G401.6 (cell line): ENCODE measurements at regions not wholly inside any gene's neighbourhood (a gene's known extent, or its start where the extent isn't known, plus 50 kb on each side); places are given as distances from the start of the nearest gene placed in this dataset.

Source experiments
- FAIRE-seq: peaks from 2 replicates; lab custom pipeline; 2012; peaks lifted over from hg19 to GRCh38; lab: Jason Lieb, UNC

DNA sequence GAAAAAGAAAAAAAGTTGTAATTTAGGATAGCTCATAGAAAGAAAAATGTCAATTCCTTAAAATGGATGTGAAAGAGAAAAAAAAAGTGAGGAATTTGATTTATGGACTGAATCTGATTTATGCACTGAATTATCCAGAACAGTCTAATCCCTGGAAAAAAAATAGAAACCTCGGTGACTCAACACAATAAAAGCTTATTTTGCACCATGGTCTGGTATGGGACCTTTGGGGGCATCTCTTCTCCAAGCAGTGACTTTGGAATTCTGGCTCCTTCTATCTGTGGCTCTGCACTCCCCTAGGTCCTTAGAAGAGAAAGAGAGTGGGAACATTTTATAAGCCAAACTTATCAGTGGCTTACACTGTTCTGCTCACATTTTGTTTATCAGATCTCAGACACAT lies 471.7 kb upstream of the B3GALT2 start:
- no peak for FAIRE-seq

- FAIRE-seq: no peak
Measured at GRCh38 chr1:193657552-193657951, 471.1 kb upstream of the B3GALT2 start.

DNA sequence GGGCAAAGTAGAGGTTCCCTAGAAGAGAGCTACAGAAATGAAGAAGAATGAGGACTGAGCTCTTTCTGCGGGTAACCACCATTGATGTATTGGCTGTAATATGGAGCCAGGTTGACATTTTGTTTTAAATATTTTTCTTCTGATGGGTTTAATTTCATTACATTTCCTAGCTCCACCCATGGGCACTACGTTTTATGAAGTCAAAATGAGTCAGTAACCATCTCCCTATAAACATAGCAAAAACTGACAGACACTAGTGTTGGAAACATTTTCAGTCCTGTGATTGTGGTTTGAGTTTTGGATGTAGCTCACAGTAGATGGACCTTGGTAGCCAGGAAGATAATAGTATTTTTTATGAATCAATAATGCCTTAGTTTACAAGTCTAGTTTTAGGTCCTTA lies 470.4 kb upstream of the B3GALT2 start:
- no peak for FAIRE-seq

DNA sequence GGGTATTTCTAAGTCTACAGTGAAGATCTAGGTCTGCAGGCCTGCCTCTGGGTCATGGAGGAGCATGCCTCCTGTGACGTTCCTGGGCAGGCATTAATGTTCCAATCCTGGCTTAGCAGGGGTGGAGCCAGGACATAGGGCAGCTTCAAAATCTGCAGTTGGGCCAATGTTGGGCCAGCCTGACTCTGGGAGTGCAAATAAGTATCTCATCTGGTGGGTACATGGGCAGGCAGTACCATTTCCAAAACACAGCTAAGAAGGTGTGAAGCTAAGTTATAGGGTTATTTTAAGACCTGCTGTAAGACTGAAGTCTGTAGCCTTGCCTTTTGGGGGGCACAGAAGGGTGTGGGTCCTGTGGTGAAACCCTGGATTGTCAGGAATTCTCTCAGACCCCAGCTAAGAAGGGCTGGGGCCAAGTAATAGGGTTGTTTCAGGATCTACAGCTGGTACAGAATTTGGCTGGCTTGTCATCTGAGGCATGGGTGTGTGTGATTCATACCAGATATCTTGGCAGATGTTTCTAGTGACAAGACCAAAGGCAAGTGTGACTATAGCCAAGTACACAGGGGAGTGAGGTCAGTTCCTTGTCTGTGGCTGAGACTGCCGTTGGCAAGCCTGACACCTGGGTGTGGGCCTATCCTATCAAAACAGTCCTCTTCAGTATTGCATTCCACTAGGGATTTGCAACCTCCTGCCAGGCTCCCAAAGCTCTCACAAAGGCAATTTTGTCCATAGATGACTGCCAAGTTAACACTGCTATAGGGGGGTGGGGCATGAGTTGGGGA lies 468.7 kb upstream of the B3GALT2 start:
- no peak for FAIRE-seq

- FAIRE-seq: no peak
Measured at GRCh38 chr1:193649587-193649986, 463.2 kb upstream of the B3GALT2 start.

- FAIRE-seq: no peak
Measured at GRCh38 chr1:193634876-193635275, 448.5 kb upstream of the B3GALT2 start.

DNA sequence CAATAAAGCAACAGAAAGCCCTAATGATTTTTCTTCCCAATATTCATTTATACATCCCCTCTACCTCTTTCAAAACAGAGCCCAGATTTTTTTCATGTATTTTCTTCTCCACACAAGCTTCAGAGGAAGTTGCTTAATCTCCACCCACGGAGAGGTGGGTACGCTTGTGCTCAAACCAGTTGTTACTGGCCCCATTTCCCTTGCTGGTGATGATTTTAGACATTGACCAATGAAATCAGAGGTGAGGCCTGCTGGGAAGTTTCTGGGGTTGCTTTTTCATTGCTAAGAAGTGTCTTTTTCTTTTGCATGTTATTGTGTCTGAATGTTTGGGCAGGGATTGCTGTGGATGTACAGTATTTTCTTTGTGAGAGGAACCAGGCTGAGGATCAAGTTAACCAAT lies 448.1 kb upstream of the B3GALT2 start:
- no peak for FAIRE-seq

DNA sequence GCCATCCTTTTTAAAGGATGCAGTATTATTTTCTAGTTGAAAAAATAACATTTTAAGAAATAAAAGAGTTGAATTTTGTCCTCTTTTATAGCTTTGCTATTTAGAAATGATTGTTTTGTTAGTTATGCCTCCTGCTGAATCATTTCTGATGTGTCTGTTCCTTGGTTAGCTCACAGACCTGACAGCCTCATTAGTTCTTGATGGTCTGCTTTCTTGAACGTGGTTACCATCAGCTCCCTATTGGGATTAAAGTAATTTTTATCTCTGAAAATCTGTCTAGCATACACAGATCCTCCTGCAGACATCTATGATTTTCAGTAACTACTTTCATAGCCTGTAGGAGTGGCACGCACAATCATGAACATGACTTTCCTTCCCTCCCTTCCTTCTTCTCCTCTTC lies 447.6 kb upstream of the B3GALT2 start:
- no peak for FAIRE-seq

DNA sequence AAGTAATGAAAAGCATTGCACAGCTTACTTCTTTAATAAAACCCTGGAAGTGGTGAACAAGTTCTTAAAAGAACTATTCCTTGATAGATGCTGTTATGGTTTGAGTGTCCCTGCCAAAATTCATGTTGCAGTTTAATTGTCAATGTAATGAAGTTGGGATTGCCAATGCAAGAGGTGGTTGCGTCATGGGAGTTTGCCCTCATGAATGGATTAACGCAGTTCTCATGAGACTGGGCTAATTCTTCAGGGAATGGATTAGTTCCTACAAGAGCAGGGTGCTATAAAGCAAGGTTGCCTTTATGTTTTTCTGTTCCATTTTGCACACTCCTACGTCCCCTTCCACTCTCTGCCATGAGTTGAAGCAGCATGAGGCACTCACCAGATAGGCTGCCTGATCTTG lies 446.7 kb upstream of the B3GALT2 start:
- FAIRE-seq: no peak

GRCh38 chr1:193631306-193631705 lies 444.9 kb upstream of the B3GALT2 start:
- no peak for FAIRE-seq

GRCh38 chr1:193629875-193630274 lies 443.5 kb upstream of the B3GALT2 start:
- FAIRE-seq: no peak

DNA sequence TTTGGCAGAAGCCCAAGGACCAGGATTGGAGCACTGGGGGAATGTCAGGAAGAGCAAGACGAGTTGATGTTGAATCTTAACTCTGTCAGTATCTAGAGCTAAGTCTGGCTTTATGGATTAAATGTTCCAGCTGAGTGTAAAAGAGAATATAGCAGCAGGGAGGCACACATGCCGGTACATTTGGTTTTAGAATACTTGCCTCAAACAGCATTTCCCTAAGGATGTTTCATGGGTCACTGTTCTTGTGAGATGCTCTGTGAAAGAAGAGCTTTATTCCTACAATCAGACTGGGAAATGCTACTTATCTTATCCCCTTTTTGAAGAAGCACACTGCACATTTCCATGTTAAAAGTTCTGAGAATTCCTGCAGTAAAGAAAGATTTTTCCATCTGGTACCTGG lies 440.3 kb upstream of the B3GALT2 start:
- no peak for FAIRE-seq

GRCh38 chr1:193625255-193625654 lies 438.8 kb upstream of the B3GALT2 start:
- FAIRE-seq: no peak

DNA sequence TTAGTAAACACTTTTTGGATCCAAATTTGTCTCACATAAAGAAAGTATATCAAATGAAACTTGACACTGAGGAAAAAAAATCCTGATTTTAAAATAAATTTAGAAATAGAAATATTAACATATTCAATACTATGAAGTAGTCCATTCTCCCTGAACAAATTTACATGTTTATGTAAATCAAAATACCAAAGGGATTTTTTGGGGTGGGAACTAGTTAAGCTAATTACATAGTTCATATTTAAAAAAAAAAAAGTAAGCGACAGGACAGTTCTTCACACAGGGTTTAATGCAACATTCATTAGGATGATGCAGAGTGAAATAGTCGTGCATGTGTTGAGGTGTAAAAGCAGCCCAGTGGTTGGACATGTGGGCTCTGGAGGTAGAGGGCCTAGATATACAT lies 433.5 kb upstream of the B3GALT2 start:
- FAIRE-seq: no peak

DNA sequence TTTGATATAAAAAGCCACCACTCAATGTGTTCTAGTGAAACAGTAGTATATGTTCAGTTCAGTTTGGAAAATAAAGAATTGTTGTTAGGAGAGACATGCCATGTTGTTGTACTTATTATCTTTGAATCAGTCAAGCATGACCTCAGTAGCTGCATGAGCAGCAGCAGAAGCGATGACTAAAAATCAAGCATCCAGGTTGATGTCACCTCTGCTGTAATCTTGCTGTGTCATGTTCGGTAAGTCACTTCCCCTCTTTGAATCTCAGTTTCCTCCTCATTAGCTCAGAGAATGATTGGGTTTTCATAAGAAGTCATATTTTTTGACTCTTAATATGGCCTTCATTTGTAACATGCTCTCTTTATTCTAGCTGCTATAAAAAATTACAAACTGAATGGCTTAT lies 428.4 kb upstream of the B3GALT2 start:
- no peak for FAIRE-seq

DNA sequence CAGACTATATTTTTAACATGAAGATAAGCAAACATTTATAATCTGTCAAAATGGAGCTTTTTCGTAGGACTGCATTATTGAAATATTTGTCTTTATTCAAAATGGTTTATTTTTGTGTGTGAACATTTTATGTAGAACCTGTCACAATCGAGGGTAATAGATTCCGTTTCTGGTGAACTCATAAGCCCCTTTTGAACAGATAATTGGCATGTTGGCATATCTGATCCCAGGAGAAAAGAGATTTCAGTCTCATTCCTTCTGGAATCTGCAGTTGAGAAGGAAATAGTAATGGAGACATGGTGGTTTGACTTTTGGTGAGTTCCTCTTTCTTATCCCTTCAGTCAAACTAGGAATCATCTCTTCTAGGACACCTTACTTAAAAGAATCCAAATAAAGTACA lies 427.9 kb upstream of the B3GALT2 start:
- no peak for FAIRE-seq

DNA sequence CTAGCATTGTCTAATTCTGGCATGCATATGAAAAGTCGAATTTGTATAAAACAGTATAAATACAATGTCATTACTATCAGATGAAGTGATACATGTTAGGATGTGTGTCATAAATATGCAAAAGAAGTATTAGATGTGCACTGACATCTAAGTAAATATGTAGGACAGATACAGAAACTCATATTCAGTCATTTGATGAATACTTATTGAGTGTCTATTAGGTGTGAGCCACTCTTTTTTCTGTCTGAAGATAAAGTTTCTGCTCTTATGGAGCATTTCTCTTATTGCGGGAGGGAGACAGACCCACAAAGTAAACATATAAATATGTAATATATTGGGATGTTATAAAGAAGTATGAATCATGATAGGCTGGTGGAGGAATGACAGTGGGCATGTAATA lies 426.6 kb upstream of the B3GALT2 start:
- FAIRE-seq: no peak

GRCh38 chr1:193609592-193609991 lies 423.2 kb upstream of the B3GALT2 start:
- no peak for FAIRE-seq

GRCh38 chr1:193607787-193608186 lies 421.4 kb upstream of the B3GALT2 start:
- FAIRE-seq: no peak

DNA sequence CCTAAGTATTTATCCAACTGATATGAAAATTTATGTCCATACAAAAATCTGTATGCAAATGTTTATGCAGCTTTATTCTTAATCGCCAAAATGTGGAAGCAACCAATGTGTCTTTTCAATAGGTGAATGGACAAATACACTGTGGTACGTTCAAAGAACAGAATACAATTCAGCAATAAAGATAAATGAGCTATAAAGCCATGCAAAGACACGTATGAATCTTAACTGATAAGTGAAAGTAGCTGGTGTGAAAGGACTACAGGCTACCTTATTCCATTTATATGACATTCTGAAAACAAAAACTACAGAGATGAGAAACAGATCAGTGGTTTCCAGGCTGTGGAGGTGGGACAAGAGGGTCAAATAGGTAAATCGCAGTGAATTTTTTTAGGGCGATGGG lies 419.6 kb upstream of the B3GALT2 start:
- FAIRE-seq: no peak

GRCh38 chr1:193602705-193603104 lies 416.3 kb upstream of the B3GALT2 start:
- no peak for FAIRE-seq

DNA sequence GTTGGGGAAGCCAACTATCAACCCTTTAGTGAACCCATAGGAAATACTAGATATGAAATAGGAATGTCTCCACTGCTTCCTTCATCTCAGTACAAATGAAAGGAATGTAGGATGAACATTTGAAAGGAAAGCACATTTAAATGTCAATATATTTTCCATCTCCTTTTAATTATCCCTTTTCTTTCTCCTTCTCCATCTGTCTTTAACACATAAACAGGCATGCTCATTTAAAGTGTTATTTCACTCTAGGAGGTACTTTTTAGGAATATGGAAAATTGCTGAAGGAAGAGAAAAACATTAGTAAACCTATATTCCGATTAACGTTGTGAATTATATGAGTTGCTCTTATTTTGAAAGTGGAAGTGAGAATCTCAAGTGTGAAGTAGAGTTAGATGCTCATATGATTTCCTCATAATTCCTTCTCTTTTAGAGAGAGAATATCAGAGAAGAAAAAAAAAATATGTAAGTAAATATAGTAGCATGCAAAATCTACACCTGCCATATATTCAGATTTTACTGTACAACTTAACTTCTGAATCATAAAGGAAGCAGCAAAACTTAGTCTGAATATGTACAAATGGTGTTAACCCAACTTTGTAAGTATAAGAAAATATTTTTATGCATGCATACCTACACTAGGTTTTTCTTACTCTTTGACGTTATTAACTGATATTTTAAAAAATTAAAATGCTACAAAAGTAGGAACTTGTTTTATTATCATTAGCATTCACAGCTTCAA lies 406.9 kb upstream of the B3GALT2 start:
- FAIRE-seq: no peak

- no peak for FAIRE-seq
Measured at GRCh38 chr1:193592317-193592716, 405.9 kb upstream of the B3GALT2 start.

DNA sequence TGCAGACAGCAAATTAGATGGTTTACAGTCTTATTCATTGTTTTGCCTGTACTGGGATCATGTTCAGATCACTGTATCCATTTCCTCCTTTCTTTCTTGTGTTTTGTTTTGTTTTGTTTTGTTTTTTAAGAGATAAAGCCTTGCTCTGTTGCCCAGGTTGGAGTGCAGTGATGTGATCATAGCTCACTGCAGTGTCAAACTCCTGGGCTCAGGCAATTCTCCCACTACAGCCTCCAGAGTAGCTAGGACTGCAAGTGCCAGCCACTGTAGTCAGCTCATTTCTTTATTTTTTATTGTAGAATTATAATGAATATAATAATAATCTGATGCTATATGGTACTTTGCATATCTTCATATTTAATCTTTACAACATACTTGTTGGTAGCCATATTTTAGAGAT lies 403.7 kb upstream of the B3GALT2 start:
- FAIRE-seq: no peak
